ENCODE measurements at regions not wholly inside any gene's neighbourhood (a gene's known extent, or its start where the extent isn't known, plus 50 kb on each side); places are given as distances from the start of the nearest gene placed in this dataset.

- no peaks in the 10 kb centered on the region for H3K36me3 ChIP-seq
- peaks cover 0 to 8% (median 0%) of the 10 kb centered on the region in 3 donors for H3K9me3 ChIP-seq
- no peaks in the 10 kb centered on the region for H3K27me3 ChIP-seq
- H3K4me3 ChIP-seq: no peak overlapping the region
- no peak for TF ChIP-seq POLR2A (IDR thresholded peaks at IDR 0.05)
- 7 to 13% methylated on average over 3 of the region's 3 CpGs for WGBS, 2 donors (ENCODE audit: low coverage in 1 of 2)
- ATAC-seq: no peak
- H3K4me1 ChIP-seq: peaks cover 0 to 15% (median 0%) of the 10 kb centered on the region in 3 donors
- no peak overlapping the region for H3K27ac ChIP-seq
Observed at GRCh38 chr7:41478187-41478586, 224.7 kb downstream of the INHBA start.

DNA sequence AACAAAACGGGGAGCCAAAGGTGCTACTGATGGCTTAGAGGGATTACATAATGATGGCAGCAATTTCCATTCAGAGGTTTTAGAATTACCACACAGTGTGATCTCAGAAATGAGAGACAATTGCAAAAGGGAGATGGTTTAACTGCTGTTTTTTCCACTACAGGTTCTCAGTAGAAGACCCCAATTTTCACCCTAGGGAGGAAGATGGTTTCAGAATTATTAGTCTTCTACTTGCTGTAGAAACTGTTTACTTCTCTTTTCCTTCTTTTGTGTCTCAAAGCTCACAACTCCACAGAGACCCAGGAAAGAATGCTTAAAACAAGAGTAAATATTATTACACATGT, 226.5 kb downstream of the INHBA start:
- no peaks in the 10 kb centered on the region for H3K36me3 ChIP-seq
- H3K4me3 ChIP-seq: no peak overlapping the region
- TF ChIP-seq POLR2AphosphoS5 (IDR thresholded peaks at IDR 0.05) (no peak), EP300 (IDR thresholded peaks at IDR 0.05) (no peak), POLR2A (IDR thresholded peaks at IDR 0.05) (no peak)
- TF ChIP-seq, protein P1, sequence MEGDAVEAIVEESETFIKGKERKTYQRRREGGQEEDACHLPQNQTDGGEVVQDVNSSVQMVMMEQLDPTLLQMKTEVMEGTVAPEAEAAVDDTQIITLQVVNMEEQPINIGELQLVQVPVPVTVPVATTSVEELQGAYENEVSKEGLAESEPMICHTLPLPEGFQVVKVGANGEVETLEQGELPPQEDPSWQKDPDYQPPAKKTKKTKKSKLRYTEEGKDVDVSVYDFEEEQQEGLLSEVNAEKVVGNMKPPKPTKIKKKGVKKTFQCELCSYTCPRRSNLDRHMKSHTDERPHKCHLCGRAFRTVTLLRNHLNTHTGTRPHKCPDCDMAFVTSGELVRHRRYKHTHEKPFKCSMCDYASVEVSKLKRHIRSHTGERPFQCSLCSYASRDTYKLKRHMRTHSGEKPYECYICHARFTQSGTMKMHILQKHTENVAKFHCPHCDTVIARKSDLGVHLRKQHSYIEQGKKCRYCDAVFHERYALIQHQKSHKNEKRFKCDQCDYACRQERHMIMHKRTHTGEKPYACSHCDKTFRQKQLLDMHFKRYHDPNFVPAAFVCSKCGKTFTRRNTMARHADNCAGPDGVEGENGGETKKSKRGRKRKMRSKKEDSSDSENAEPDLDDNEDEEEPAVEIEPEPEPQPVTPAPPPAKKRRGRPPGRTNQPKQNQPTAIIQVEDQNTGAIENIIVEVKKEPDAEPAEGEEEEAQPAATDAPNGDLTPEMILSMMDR (IDR thresholded peaks at IDR 0.05): no peak
- peaks cover 0 to 15% (median 0%) of the 10 kb centered on the region in 3 donors for H3K4me1 ChIP-seq
- no peak for ATAC-seq
- H3K9me3 ChIP-seq: peaks cover 0 to 8% (median 0%) of the 10 kb centered on the region in 3 donors
- H3K27ac ChIP-seq: no peak overlapping the region
- H3K27me3 ChIP-seq: no peaks in the 10 kb centered on the region
- WGBS, 2 donors (ENCODE audit: low coverage in 1 of 2): 14 to 17% methylated on average over 1 of the region's 1 CpG

DNA sequence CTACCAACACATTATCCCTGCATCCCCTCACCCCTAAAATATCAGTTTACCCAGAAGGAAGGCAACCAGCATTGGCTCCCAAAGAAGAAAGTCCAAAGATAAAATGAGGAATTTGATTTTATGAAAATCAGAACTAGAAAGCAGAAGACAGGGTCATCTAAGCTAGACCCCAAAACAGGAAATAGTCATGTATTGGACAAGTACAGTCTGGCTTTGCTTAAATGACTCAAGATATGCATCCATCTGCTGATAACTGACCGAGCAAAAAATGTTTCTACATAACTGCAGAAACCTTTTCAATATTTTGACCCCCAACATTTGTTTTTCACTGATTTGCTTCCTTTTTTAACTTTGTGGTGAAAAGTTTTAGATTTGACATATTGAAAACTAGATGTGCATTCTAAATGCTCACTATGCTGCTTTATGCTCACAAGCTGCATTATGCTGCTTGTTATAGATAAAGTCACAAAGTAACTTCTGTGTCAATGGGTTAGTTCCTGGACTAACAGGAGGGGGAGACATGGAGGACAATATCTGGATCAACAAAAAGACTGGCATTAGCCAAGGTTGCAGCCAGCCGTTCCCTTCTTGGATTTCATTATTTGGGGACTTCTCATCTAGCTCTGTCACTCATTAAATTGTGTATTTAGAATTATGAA, 227.0 kb downstream of the INHBA start:
- no peak overlapping the region for H3K27ac ChIP-seq
- ATAC-seq: no peak
- WGBS, 2 donors (ENCODE audit: low coverage in 1 of 2): 55 to 71% methylated on average over 1 to 2 of the region's 2 CpGs
- H3K9me3 ChIP-seq: peaks cover 0 to 8% (median 0%) of the 10 kb centered on the region in 3 donors
- no peaks in the 10 kb centered on the region for H3K36me3 ChIP-seq
- H3K4me3 ChIP-seq: no peak overlapping the region
- no peak for TF ChIP-seq POLR2AphosphoS5 (IDR thresholded peaks at IDR 0.05)
- no peak for TF ChIP-seq EP300 (IDR thresholded peaks at IDR 0.05)
- no peak for TF ChIP-seq POLR2A (IDR thresholded peaks at IDR 0.05)
- TF ChIP-seq, protein P1 (IDR thresholded peaks at IDR 0.05): no peak
- H3K27me3 ChIP-seq: no peaks in the 10 kb centered on the region
- H3K4me1 ChIP-seq: peaks cover 0 to 15% (median 0%) of the 10 kb centered on the region in 3 donors

DNA sequence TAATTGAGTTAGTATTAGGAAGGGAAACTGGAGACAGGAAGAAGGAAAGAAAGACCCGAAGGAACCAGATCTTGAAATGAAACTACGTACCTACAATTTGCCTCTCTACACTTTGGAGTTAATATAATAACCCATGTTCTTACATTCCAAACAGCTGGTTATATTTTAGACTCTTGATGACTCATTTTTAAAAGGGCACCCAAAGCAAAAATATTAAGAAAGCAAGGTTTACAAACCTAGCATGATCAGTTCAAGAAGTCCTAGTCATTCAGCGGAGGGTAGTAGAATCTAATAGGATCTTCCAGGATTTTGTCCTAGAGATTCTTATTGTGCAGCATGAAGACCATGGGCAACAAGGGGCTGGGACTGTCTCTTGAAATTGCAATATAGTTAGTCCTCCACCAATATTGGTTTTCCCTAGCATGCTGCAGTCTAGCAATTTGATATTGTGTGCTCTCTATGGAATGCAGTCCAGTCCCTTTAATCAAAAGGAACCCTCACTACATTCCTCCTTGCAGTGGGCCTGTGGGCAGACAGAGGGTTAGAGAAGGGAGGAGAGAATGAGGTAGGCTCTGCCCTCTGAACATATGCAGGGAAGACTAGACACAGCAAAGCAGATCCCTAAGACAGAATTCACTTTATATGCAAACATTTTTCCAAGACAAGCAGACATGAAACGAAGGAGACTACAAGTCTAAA, 230.3 kb downstream of the INHBA start:
- ATAC-seq: no peak
- 55 to 66% methylated on average over 3 to 4 of the region's 4 CpGs for WGBS, 2 donors (ENCODE audit: low coverage in 1 of 2)
- H3K27ac ChIP-seq: no peak overlapping the region
- peaks cover 0 to 9% (median 0%) of the 10 kb centered on the region in 3 donors for H3K4me1 ChIP-seq
- no peaks in the 10 kb centered on the region for H3K36me3 ChIP-seq
- no peaks in the 10 kb centered on the region for H3K9me3 ChIP-seq
- no peak overlapping the region for H3K4me3 ChIP-seq
- TF ChIP-seq POLR2A (IDR thresholded peaks at IDR 0.05): no peak
- TF ChIP-seq, protein P1 (IDR thresholded peaks at IDR 0.05): no peak
- no peak for TF ChIP-seq POLR2AphosphoS5 (IDR thresholded peaks at IDR 0.05)
- TF ChIP-seq EP300 (IDR thresholded peaks at IDR 0.05): no peak
- no peaks in the 10 kb centered on the region for H3K27me3 ChIP-seq

- H3K36me3 ChIP-seq: no peaks in the 10 kb centered on the region
- WGBS, 2 donors (ENCODE audit: low coverage in 1 of 2): 82% methylated on average over 2 of the region's 5 CpGs; no CpG with 5 or more reads in 1 of the 2 donors
Observed at GRCh38 chr7:41470081-41470480, 232.8 kb downstream of the INHBA start.

More at GRCh38 chr7:41470081-41470480, 232.8 kb downstream of the INHBA start:
- no peak for ATAC-seq
- H3K4me3 ChIP-seq: no peak overlapping the region
- TF ChIP-seq POLR2A (IDR thresholded peaks at IDR 0.05) (no peak), POLR2AphosphoS5 (IDR thresholded peaks at IDR 0.05) (no peak), EP300 (IDR thresholded peaks at IDR 0.05) (no peak)
- TF ChIP-seq, protein P1 (IDR thresholded peaks at IDR 0.05): no peak
- no peaks in the 10 kb centered on the region for H3K9me3 ChIP-seq
- H3K27me3 ChIP-seq: no peaks in the 10 kb centered on the region
- H3K4me1 ChIP-seq: no peaks in the 10 kb centered on the region
- H3K27ac ChIP-seq: no peak overlapping the region
